GM12878 (cell line): ENCODE measurements at regions not wholly inside any gene's neighbourhood (a gene's known extent, or its start where the extent isn't known, plus 50 kb on each side); places are given as distances from the start of the nearest gene placed in this dataset.

Source experiments
- ATAC-seq: fragments of 200-7000 bp; cut with Tn5 transposase; 3 replicates; pipeline ENCODE4 v1.9.1; 2020; ENCODE audit warnings: mild to moderate bottlenecking, moderate library complexity
- BruUV-seq: library from RNA; stranded (reverse); fragments of 400-500 nt; replicated peaks from 2 replicates; lab custom pipeline; 2021; lab: Mats Ljungman, UMichigan
- CTCF ChIA-PET: fragments of 300-600 bp; sonication (Branson Sonifier 250); formaldehyde crosslinking; extraction: SDS; loops from one replicate; lab custom pipeline; 2021; ENCODE audit warnings: inconsistent platforms; lab: Yijun Ruan, JAX
- POLR2A ChIA-PET: fragments of 350-600 bp; formaldehyde crosslinking; extraction: SDS; loops from one replicate; lab custom pipeline; 2021; ENCODE audit warnings: inconsistent platforms; lab: Charles Lee
- RAD21 ChIA-PET: fragments of 300-600 bp; sonication (Branson Sonifier 250); formaldehyde crosslinking; loops from one replicate; lab custom pipeline; 2023; ENCODE audit warnings: antibody characterized with exemption; ENCODE audit not compliant: unreplicated experiment; lab: Charles Lee
- SMC1A ChIA-PET: fragments of 300-600 bp; sonication (Branson Sonifier 250); formaldehyde crosslinking; loops from one replicate; lab custom pipeline; 2023; ENCODE audit not compliant: unreplicated experiment, uncharacterized antibody; lab: Charles Lee
- DNase-seq: peaks from one replicate; pipeline ENCODE4 v3.0.0-alpha.2; 2011; ENCODE audit warnings: low read depth, low spot score
- FAIRE-seq: peaks from 3 replicates; lab custom pipeline; 2011; peaks lifted over from hg19 to GRCh38; lab: Jason Lieb, UNC
- H2AFZ ChIP-seq: 2 replicates; pipeline ENCODE4 v1.6.0; 2011; ENCODE audit warnings: low read depth, low read length, control low read depth; ENCODE audit not compliant: control insufficient read depth
- H3K27ac ChIP-seq: 2 replicates; pipeline ENCODE4 v1.5.1; 2011; ENCODE audit warnings: control low read depth; ENCODE audit not compliant: control insufficient read depth, insufficient read depth
- H3K27me3 ChIP-seq, 2 experiments: replicated peaks in 1 of 2; 2 replicates each; pipeline versions ENCODE4 v1.6.0 to v1.6.1; 2011; ENCODE audit warnings: low read length in 1 of 2; ENCODE audit not compliant: control insufficient read depth in 2 of 2, insufficient read depth in 2 of 2
- H3K36me3 ChIP-seq, 2 experiments: 2 replicates each; pipeline ENCODE4 v1.5.1; 2011; ENCODE audit warnings: low read length in 1 of 2; ENCODE audit not compliant: control insufficient read depth in 2 of 2, insufficient read depth in 2 of 2
- H3K4me1 ChIP-seq: 2 replicates; pipeline ENCODE4 v1.6.1; 2011; ENCODE audit warnings: mild to moderate bottlenecking, low read length, moderate library complexity, mixed read lengths; ENCODE audit not compliant: control insufficient read depth, insufficient read depth
- H3K4me2 ChIP-seq: 2 replicates; pipeline ENCODE4 v1.6.0; 2011; ENCODE audit warnings: control low read depth; ENCODE audit not compliant: control insufficient read depth, insufficient read depth
- H3K4me3 ChIP-seq: fragments of 200-600 bp; sonication (generic); 2 replicates; pipeline ENCODE4 v1.5.1; 2016
- H3K79me2 ChIP-seq: 2 replicates; pipeline ENCODE4 v1.6.0; 2011; ENCODE audit warnings: low read length; ENCODE audit not compliant: control insufficient read depth, insufficient read depth
- H3K9ac ChIP-seq: 2 replicates; pipeline ENCODE4 v1.8.0; 2011; ENCODE audit warnings: low read length, control low read depth, mixed read lengths; ENCODE audit not compliant: control insufficient read depth, insufficient read depth
- H3K9me3 ChIP-seq: replicated peaks from 3 replicates; pipeline ENCODE4 v1.5.1; 2011; ENCODE audit warnings: mild to moderate bottlenecking, low read length; ENCODE audit not compliant: control insufficient read depth, insufficient read depth
- H4K20me1 ChIP-seq: 2 replicates; pipeline ENCODE4 v1.6.0; 2011; ENCODE audit not compliant: control insufficient read depth, insufficient read depth
- BCLAF1 ChIP-seq: fragments of 450-650 bp; IDR thresholded peaks from 2 replicates; pipeline ENCODE4 v1.6.1; 2017; ENCODE audit warnings: antibody characterized with exemption, mild to moderate bottlenecking, moderate library complexity
- NFYA ChIP-seq: IDR thresholded peaks from 2 replicates; pipeline ENCODE4 v1.6.1; 2011; ENCODE audit warnings: low read depth, mild to moderate bottlenecking, low read length, improper control_type of control experiment, borderline replicate concordance
- SIX5 ChIP-seq: IDR thresholded peaks from 2 replicates; pipeline ENCODE4 v1.6.1; 2011; ENCODE audit warnings: mild to moderate bottlenecking, low read depth, low read length, moderate library complexity; ENCODE audit not compliant: severe bottlenecking
- WGBS: methylation state at CpG from one replicate; pipeline ENCODE4 v1.1.6; 2016; ENCODE audit warnings: low lambda C conversion rate; ENCODE audit not compliant: insufficient replicate concordance, insufficient coverage; ENCODE audit errors: missing lambda C conversion rate; 5-methylcytosine and 5-hydroxymethylcytosine counted together
- in situ Hi-C: fragments of 300-500 bp; cut with MboI; formaldehyde crosslinking; loops from 9 replicates; pipeline ENCODE4 v1.14.3; 2018; ENCODE audit warnings: mixed read lengths
- intact Hi-C: fragments of 100-400 bp; cut with micrococcal nuclease; formaldehyde crosslinking; loops from one replicate; pipeline ENCODE4 v1.14.2; 2022; ENCODE audit not compliant: unreplicated experiment
- TF ChIP-seq, protein P1 (sequence below): fragments of 450-650 bp; IDR thresholded peaks from 2 replicates; pipeline ENCODE4 v1.6.1; 2016; ENCODE audit warnings: mild to moderate bottlenecking, moderate library complexity, borderline replicate concordance

- H4K20me1 ChIP-seq = no peaks in the 10 kb centered on the region
- no TSS peak for BruUV-seq
- TF ChIP-seq NFYA (no peak), SIX5 (no peak), BCLAF1 (no peak)
- TF ChIP-seq, protein P1, sequence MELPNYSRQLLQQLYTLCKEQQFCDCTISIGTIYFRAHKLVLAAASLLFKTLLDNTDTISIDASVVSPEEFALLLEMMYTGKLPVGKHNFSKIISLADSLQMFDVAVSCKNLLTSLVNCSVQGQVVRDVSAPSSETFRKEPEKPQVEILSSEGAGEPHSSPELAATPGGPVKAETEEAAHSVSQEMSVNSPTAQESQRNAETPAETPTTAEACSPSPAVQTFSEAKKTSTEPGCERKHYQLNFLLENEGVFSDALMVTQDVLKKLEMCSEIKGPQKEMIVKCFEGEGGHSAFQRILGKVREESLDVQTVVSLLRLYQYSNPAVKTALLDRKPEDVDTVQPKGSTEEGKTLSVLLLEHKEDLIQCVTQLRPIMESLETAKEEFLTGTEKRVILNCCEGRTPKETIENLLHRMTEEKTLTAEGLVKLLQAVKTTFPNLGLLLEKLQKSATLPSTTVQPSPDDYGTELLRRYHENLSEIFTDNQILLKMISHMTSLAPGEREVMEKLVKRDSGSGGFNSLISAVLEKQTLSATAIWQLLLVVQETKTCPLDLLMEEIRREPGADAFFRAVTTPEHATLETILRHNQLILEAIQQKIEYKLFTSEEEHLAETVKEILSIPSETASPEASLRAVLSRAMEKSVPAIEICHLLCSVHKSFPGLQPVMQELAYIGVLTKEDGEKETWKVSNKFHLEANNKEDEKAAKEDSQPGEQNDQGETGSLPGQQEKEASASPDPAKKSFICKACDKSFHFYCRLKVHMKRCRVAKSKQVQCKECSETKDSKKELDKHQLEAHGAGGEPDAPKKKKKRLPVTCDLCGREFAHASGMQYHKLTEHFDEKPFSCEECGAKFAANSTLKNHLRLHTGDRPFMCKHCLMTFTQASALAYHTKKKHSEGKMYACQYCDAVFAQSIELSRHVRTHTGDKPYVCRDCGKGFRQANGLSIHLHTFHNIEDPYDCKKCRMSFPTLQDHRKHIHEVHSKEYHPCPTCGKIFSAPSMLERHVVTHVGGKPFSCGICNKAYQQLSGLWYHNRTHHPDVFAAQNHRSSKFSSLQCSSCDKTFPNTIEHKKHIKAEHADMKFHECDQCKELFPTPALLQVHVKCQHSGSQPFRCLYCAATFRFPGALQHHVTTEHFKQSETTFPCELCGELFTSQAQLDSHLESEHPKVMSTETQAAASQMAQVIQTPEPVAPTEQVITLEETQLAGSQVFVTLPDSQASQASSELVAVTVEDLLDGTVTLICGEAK = no peak
- FAIRE-seq = no peak
- H3K4me2 ChIP-seq = no peak overlapping the region
- 11% methylated on average over 9 of the region's 9 CpGs for WGBS
- ChIA-PET CTCF (no interaction called here), RAD21 (no interaction called here), POLR2A (no interaction called here), SMC1A (no interaction called here)
- H2AFZ ChIP-seq = no peak overlapping the region
- no peak overlapping the region for H3K4me3 ChIP-seq
- no peak for ATAC-seq
- H3K36me3 ChIP-seq = no peaks in the 10 kb centered on the region
- no peaks in the 10 kb centered on the region for H3K4me1 ChIP-seq
- in situ Hi-C loops (no loop called here), intact Hi-C loops (no loop called here)
- peaks cover 0 to 4% of the 10 kb centered on the region in 2 experiments; a peak in 1 of 4 replicates for H3K27me3 ChIP-seq
- H3K27ac ChIP-seq = no peak overlapping the region
- no peak for DNase-seq
- H3K9ac ChIP-seq = no peak overlapping the region
- no peaks in the 10 kb centered on the region for H3K9me3 ChIP-seq
- H3K79me2 ChIP-seq = no peaks in the 10 kb centered on the region
Observed at GRCh38 chr1:11596295-11596694, 57.9 kb downstream of the FBXO2 start.
